ENCODE measurements at regions not wholly inside any gene's neighbourhood (a gene's known extent, or its start where the extent isn't known, plus 50 kb on each side); places are given as distances from the start of the nearest gene placed in this dataset.
"Not testable (repeated sequence)": the region's sequence is repeated elsewhere in the genome, so short reads cannot be mapped to it uniquely, and the experiment has no call there.

- intact Hi-C loops (cut with DNase I; ENCODE audit: low total_unique reads): no loop called here
- Histone ChIP-seq H3K4me3 (no peak overlapping the region), H3K27me3 (no peaks in the 10 kb centered on the region), H3K4me1 (no peaks in the 10 kb centered on the region), H3K36me3 (no peaks in the 10 kb centered on the region), H3K27ac (no peak overlapping the region), H3K9me3 (no peaks in the 10 kb centered on the region)
- TF ChIP-seq CTCF (IDR thresholded peaks at IDR 0.05): no peak
- DNase-seq: no peak
Observed at GRCh38 chr6:93183531-93183972, 235.8 kb downstream of the EPHA7 start.

GRCh38 chr6:93182938-93183479 lies 236.3 kb downstream of the EPHA7 start:
- Histone ChIP-seq H3K27me3 (no peaks in the 10 kb centered on the region), H3K27ac (no peak overlapping the region), H3K4me1 (no peaks in the 10 kb centered on the region), H3K9me3 (no peaks in the 10 kb centered on the region), H3K4me3 (no peak overlapping the region), H3K36me3 (no peaks in the 10 kb centered on the region)
- intact Hi-C loops (cut with DNase I; ENCODE audit: low total_unique reads): no loop called here
- no peak for DNase-seq
- no peak for TF ChIP-seq CTCF (IDR thresholded peaks at IDR 0.05)

GRCh38 chr6:93177918-93178317 lies 241.4 kb downstream of the EPHA7 start:
- Histone ChIP-seq H3K27me3 (no peaks in the 10 kb centered on the region), H3K36me3 (no peaks in the 10 kb centered on the region), H3K27ac (no peak overlapping the region), H3K4me1 (no peaks in the 10 kb centered on the region), H3K4me3 (no peak overlapping the region), H3K9me3 (no peaks in the 10 kb centered on the region)
- intact Hi-C loops (cut with DNase I; ENCODE audit: low total_unique reads): no loop called here
- DNase-seq: no peak
- no peak for TF ChIP-seq CTCF (IDR thresholded peaks at IDR 0.05)

- Histone ChIP-seq H3K36me3 (no peaks in the 10 kb centered on the region), H3K4me3 (no peak overlapping the region), H3K27ac (no peak overlapping the region), H3K9me3 (no peaks in the 10 kb centered on the region), H3K27me3 (no peaks in the 10 kb centered on the region), H3K4me1 (no peaks in the 10 kb centered on the region)
- intact Hi-C loops (cut with DNase I; ENCODE audit: low total_unique reads): no loop called here
- TF ChIP-seq CTCF (IDR thresholded peaks at IDR 0.05): no peak
- no peak for DNase-seq
Observed at GRCh38 chr6:93177438-93177837, 241.9 kb downstream of the EPHA7 start.

- no peak for DNase-seq
- no peak overlapping the region for H3K27ac ChIP-seq
Observed at GRCh38 chr6:93176070-93176469, 243.3 kb downstream of the EPHA7 start.

GRCh38 chr6:93173573-93173972 lies 245.8 kb downstream of the EPHA7 start:
- H3K9me3 ChIP-seq; H3K36me3 ChIP-seq; H3K27me3 ChIP-seq; intact Hi-C loops (cut with DNase I; ENCODE audit: low total_unique reads); H3K4me1 ChIP-seq; H3K4me3 ChIP-seq; H3K27ac ChIP-seq; DNase-seq: not testable (repeated sequence)

More at GRCh38 chr6:93176070-93176469, 243.3 kb downstream of the EPHA7 start:
- Histone ChIP-seq H3K4me3 (no peak overlapping the region), H3K27me3 (no peaks in the 10 kb centered on the region), H3K4me1 (no peaks in the 10 kb centered on the region), H3K9me3 (no peaks in the 10 kb centered on the region), H3K36me3 (no peaks in the 10 kb centered on the region)
- intact Hi-C loops (cut with DNase I; ENCODE audit: low total_unique reads): no loop called here
- TF ChIP-seq CTCF (IDR thresholded peaks at IDR 0.05): no peak
